ENCODE measurements at regions not wholly inside any gene's neighbourhood (a gene's known extent, or its start where the extent isn't known, plus 50 kb on each side); places are given as distances from the start of the nearest gene placed in this dataset.

DNA sequence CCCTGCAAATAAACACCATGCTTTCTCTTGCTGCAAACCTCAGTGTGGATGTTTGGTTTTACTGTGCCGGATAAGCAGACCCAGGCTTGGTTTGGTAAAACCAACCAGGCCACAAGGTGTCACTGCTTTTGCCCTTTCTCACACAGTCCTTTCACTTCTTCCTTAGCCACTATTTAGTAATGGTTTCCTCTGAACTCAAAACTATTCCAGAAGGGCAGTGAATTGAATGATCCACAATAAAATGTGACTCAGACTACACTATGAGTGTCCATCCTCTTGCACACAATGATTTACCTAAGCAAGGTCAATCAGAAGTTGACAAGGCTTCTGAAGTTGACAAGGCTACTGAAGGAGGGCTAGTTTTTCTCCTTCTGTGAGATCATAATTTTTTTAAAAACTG is 552.4 kb upstream of the CCDC54 start:
- Mint-ChIP-seq H3K9me3 (ENCODE audit: unreplicated experiment) (peaks cover 3% of the 10 kb centered on the region), H3K4me1 (ENCODE audit: low read depth, unreplicated experiment) (peaks cover 22% of the 10 kb centered on the region), H3K27me3 (ENCODE audit: unreplicated experiment) (no peaks in the 10 kb centered on the region), H3K4me3 (ENCODE audit: unreplicated experiment) (no peak overlapping the region), H3K36me3 (ENCODE audit: unreplicated experiment) (no peaks in the 10 kb centered on the region), H3K27ac (ENCODE audit: unreplicated experiment) (no peak overlapping the region)
- no peak for DNase-seq
- TF ChIP-seq CTCF (IDR thresholded peaks at IDR 0.05; ENCODE audit: partially characterized antibody, unreplicated experiment): no peak

GRCh38 chr3:106825962-106826605 is 551.2 kb upstream of the CCDC54 start:
- peaks cover 15% of the 10 kb centered on the region for H3K4me1 Mint-ChIP-seq (ENCODE audit: low read depth, unreplicated experiment)
- H3K27ac Mint-ChIP-seq (ENCODE audit: unreplicated experiment): peak overlapping the region; percentile 48
- no peak for DNase-seq
- H3K9me3 Mint-ChIP-seq (ENCODE audit: unreplicated experiment): peaks cover 1% of the 10 kb centered on the region
- no peak for TF ChIP-seq CTCF (IDR thresholded peaks at IDR 0.05; ENCODE audit: partially characterized antibody, unreplicated experiment)
- no peaks in the 10 kb centered on the region for H3K27me3 Mint-ChIP-seq (ENCODE audit: unreplicated experiment)
- H3K36me3 Mint-ChIP-seq (ENCODE audit: unreplicated experiment): no peaks in the 10 kb centered on the region
- no peak overlapping the region for H3K4me3 Mint-ChIP-seq (ENCODE audit: unreplicated experiment)

DNA sequence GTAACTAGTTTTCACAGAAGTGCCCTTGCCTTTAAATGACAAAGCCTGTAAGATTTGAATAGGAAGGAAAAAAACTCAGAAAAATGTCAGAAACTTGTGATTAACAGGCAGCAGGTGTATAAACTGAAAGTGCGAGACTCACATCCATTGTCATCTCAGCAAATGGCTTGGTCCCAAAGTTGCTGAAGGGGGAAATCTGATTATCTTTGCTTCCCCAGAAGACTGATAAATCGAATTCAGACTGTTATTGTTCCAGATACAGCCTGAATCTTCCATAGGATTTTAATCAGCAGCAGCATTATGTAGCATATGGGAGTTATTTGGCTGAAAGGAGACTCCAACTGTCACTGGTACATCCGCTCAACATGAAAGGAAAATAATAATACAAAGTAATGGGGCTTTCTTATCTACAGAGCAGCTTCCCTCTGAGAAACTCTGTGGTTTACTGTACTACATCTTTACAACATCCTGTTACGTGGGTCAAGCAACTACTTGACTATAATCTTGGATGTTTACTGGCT is 550.4 kb upstream of the CCDC54 start:
- H3K4me1 Mint-ChIP-seq (ENCODE audit: low read depth, unreplicated experiment): peaks cover 11% of the 10 kb centered on the region

DNA sequence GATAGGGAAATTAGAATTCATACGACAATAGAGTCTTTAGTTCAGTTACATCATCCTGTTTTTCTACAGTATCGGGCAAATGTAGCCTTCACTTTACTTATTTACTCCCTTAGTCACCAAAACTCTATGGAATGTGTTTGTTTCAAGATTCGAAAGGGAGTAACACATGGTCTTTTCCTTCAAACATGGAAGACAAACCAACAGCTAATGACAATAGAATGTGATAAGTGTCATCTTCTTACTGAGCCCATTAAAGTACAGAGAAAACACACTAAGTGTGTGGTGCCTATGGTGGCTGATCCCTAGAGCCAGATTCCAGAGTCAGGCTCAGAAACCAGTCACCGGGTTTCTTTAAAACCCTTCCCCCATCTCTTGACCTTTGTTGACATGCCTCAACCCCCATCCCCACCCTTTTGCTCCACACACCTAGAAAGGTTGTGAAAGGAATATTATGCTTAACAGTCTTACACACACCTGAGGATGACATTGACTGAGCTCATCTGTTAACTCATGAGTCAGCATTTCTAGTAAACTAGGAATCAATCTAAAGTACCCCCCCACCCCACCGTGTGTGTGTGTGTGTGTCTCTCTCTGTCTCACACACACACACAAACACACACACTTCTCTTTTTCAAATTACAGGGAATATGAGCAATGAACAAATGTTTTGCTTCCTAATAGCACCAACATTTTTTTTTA is 549.6 kb upstream of the CCDC54 start:
- Mint-ChIP-seq H3K27ac (ENCODE audit: unreplicated experiment) (peak overlapping the region; percentile 9), H3K4me1 (ENCODE audit: low read depth, unreplicated experiment) (peaks cover 11% of the 10 kb centered on the region), H3K36me3 (ENCODE audit: unreplicated experiment) (peaks cover 10% of the 10 kb centered on the region), H3K9me3 (ENCODE audit: unreplicated experiment) (peaks cover 7% of the 10 kb centered on the region), H3K27me3 (ENCODE audit: unreplicated experiment) (no peaks in the 10 kb centered on the region), H3K4me3 (ENCODE audit: unreplicated experiment) (no peak overlapping the region)
- no peak for TF ChIP-seq CTCF (IDR thresholded peaks at IDR 0.05; ENCODE audit: partially characterized antibody, unreplicated experiment)
- no peak for DNase-seq

More for the DNA sequence above, 550.4 kb upstream of the CCDC54 start:
- no peak overlapping the region for H3K4me3 Mint-ChIP-seq (ENCODE audit: unreplicated experiment)
- no peak for DNase-seq
- no peaks in the 10 kb centered on the region for H3K27me3 Mint-ChIP-seq (ENCODE audit: unreplicated experiment)
- peaks cover 1% of the 10 kb centered on the region for H3K9me3 Mint-ChIP-seq (ENCODE audit: unreplicated experiment)
- no peak for TF ChIP-seq CTCF (IDR thresholded peaks at IDR 0.05; ENCODE audit: partially characterized antibody, unreplicated experiment)
- H3K36me3 Mint-ChIP-seq (ENCODE audit: unreplicated experiment): peaks cover 2% of the 10 kb centered on the region
- H3K27ac Mint-ChIP-seq (ENCODE audit: unreplicated experiment): no peak overlapping the region

GRCh38 chr3:106829206-106829605 is 548.0 kb upstream of the CCDC54 start:
- Mint-ChIP-seq H3K27me3 (ENCODE audit: unreplicated experiment) (no peaks in the 10 kb centered on the region), H3K27ac (ENCODE audit: unreplicated experiment) (no peak overlapping the region)
- no peak for DNase-seq

More at GRCh38 chr3:106829206-106829605, 548.0 kb upstream of the CCDC54 start:
- no peak for TF ChIP-seq CTCF (IDR thresholded peaks at IDR 0.05; ENCODE audit: partially characterized antibody, unreplicated experiment)
- Mint-ChIP-seq H3K4me3 (ENCODE audit: unreplicated experiment) (no peak overlapping the region), H3K9me3 (ENCODE audit: unreplicated experiment) (peaks cover 7% of the 10 kb centered on the region), H3K4me1 (ENCODE audit: low read depth, unreplicated experiment) (peaks cover 11% of the 10 kb centered on the region), H3K36me3 (ENCODE audit: unreplicated experiment) (peaks cover 13% of the 10 kb centered on the region)

All from glutamatergic neuron (in vitro differentiated cells).